NCI-H526 (cell line): ENCODE measurements at regions not wholly inside any gene's neighbourhood (a gene's known extent, or its start where the extent isn't known, plus 50 kb on each side); places are given as distances from the start of the nearest gene placed in this dataset.

Source experiments
- DNase-seq, 2 experiments: peaks; one replicate each; lab custom pipeline; 2025; lab: John Stamatoyannopoulos, UW

DNA sequence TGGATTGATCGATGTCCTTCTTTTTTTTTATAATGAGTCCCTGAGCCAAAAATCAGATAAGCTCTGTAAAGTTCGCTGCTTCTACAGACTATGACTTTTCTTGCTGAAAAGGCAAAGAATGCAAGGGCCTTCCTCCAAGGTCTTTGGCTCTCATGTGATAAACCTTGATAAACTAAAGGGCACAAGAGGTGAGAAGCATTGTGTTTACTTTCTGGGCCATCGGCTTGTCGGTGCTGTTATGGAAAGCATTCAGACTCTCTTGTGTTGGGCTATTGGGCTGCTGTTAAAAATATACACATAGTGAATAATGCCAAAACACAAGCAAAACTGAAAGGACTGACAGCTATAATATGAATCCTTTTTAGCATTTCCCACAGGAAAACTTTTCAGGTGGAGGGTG lies 472.4 kb upstream of the SPHKAP start:
- DNase-seq: no peak

DNA sequence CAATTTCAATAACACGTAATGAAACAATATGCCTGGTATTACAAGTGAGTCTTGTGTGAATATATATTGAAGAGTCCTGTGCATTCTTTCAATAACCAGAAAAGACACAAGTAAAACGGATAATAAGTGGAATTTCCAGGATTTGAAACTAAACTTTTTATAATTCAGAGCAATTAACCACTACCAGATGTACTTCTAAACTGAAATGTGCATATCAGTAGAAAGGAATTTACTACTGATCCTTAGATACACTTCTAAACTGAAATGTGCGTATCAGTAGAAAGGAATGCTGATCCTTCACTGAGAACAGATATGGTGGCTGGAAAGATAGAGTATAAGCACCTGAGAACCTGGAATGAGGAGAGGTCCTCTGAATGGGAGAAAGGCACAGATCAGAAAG lies 470.9 kb upstream of the SPHKAP start:
- DNase-seq: no peak

DNA sequence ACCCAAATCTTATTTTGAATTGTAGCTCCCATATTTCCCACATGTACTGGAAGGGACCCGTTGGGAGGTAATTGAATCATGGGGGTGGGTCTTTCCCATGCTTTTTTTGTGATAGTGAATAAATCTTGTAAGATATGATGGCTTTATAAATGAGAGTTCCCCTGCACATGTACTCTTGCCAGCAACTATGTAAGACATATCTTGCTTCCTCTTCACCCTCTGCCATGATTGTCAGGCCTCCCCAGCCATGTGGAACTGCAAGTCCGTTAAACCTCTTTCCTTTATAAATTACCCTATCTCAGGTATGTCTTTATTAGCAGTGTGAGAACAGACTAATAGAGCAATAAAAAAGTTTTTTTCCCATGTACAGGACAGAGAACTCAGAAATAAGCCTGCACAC lies 468.4 kb upstream of the SPHKAP start:
- no peak for DNase-seq

DNA sequence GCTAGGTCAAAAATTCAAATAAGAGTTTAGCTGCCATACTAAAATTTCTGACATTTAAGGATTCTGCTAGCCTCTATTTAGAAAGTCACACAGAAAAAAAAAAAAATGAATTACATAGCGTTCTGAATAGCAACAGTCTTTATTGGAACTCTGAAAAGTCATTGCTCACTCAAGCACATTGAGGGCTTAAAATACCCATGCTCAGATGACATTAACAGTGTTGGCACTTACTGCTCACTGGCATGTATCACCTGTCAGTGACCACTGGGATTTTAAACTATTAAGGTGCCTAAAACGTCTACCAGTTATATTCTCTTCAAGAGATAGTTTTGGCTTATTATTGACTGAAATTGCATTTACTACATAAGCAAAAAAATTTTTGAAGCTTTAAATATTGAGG lies 468.0 kb upstream of the SPHKAP start:
- DNase-seq: no peak

DNA sequence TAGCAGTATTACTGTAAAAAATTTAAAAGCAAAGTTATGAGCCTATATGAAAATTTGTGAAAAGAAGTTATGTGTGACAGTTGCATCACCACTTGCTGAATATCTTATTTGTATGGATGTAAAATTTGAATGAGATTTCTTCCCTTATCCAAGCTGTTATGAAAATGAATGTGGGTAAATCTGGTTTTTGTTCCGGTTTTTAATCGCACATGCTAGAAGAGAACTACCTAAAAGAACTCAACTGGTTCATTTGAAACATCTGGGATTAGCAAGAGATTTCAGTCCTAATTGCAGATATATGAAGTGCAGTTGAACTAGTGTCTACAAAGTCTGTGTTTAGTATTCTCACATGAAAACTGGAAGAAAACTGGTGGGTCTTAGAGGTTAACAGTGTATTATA lies 467.1 kb upstream of the SPHKAP start:
- DNase-seq: no peak

DNA sequence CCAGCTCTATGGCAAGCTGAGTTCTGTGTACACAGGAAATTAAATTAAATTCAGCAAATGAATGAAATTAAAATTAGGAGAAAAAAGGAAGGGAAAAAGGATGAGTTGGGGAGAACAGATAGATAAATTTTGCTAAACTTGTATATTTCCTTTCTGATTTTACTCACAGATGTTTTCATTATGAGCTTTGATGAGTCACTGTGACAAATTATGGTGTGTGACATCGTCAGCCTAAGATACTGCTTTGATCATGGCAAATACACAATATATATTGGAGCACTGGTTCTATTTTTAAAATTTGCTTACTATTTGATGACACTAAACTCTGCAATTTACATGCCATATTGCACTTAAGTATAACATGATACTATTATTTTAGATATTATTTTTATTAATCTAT lies 464.6 kb upstream of the SPHKAP start:
- DNase-seq: no peak

DNA sequence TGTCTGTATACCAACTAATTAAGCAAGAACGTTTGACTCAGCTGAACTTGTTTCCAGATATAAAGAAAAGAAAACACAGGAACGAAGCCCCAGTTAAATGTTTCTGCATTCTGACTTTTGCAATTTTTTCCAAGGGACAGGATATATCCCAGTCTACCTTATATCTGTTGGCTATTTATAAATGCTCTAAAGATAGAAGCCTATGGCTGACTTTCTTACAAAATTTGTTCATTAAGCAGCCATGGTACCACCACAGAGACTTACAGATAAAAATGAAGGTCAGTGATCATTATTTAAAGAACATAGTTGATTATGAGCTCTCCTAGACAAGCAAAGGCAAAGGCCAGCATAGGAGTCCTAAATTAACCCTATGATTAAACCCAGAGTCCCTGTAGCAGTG lies 462.7 kb upstream of the SPHKAP start:
- no peak for DNase-seq

DNA sequence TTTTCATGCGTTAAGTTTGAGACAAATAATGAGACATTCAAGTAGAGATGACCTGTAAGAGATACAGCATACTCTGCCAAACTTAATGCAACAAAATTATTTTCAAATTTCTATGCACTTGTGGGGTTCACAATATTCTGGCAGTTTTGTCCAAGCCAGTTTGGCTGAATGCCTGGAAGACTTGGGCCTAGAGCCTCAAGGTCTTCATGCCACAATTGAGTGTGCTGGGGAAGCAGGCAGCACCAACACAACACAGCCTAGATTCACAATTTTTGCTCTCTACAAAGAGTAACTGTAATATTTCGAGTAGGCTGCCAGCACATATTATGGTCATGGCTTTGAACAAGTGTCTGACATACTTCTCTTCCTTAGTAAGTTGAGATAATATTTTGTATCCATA lies 461.4 kb upstream of the SPHKAP start:
- no peak for DNase-seq

DNA sequence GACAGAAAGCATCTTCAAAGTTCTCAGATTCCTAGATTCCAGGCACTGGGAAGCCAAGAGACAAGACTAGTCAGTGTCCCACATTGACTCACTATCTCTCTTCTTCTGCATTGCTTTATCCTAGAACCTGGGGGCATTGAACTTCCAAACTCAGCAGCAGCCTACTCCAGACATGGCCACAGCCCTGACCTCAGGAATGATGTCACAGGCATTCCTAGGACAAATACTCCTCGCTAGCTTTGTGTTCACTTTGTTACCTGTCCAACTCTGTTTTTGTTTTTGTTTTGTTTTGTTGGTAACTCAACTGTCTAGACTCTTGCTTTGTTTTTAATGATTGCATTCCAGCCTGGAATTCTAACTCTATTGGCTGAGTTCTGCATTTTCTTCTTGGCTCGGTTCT lies 449.3 kb upstream of the SPHKAP start:
- DNase-seq: no peak

DNA sequence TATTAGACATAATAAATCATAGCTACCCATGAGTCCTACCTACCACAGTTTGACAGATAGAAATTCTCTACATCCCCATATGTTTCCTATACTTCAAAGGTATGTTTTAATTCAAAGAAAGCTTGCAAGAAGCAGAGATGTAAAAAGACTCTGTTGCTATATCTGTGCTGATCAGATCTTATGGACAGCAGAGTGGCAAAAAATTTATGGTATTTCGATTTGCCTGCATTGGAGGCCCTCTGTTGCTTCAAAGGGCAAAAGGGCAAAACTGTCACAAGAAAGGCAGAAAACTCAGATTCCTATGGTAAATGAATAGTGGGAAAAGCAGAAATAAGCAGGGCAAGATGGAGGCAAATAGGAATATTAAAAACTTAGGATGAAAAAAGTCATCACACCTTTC lies 447.8 kb upstream of the SPHKAP start:
- no peak for DNase-seq

DNA sequence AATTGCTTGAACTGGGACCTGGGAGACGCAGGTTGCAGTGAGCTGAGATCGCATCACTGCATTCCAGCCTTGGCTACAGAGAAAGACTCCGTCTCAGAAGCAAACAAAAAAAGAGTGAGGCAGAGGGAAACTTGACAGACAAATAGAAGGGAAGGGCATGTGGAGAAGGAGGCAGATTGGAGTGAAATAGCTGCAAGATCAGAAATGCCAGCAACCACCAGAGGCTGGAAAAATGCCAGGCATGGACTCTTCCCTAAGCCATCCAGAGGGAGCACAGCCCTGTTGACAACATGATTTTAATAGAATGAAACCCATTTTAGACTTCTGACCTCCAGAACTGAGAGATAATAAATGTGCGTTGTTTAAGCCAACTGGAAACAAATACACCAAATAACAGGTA lies 447.2 kb upstream of the SPHKAP start:
- no peak for DNase-seq

DNA sequence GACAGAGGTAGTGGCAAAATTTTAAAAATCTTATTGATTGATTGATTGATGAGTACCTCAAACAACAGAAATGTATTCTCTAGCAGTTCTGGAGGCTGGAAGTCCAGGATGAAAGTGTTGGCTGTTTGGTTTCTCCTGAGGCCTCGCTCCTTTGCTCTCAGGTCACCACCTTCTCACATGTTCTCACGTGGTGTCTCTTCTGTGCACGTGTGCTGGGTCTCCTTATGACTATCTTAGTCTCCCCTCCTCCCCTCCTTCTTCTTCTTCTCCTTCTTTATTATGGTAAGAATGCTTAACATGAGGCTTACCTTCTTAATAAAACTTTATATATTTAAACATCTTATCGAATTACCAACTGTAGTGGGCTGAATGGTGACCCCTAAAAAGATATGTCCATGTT lies 446.0 kb upstream of the SPHKAP start:
- no peak for DNase-seq

DNA sequence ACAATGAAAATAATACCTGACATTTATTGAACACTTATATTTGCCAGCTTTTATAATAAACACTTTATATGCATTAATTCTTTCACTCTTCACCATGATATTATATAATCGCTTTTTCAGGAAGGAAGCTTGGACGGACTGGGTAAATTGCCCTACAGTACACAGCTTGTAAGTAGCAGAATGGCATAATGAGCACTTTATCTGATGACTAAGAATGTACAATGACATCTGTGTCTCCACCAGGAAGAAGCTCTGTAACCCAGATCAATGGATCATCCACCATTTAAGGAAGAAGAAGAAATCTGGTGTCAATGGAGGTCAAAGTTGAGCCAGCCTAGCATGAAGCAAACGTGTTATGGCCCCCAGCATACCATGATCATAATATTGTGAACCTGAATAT lies 444.0 kb upstream of the SPHKAP start:
- DNase-seq: no peak

DNA sequence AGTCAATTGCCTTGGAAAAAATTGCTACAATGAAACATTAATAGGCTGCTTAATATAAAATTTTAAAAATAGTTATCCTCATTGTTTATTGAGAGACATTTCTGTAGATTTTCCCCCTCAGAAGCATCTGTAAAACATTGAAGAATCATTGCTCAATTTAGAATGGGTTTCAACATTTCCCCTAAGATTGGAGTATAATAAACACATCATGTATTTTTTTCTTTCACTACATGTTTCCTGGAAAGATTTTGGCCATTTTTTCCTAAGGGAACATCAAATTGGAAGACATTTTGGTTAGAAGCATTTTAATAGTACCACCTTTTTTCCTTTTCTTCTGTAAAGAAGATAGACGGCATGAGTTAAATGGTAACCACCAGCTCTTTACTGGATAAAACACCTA lies 443.2 kb upstream of the SPHKAP start:
- no peak for DNase-seq

DNA sequence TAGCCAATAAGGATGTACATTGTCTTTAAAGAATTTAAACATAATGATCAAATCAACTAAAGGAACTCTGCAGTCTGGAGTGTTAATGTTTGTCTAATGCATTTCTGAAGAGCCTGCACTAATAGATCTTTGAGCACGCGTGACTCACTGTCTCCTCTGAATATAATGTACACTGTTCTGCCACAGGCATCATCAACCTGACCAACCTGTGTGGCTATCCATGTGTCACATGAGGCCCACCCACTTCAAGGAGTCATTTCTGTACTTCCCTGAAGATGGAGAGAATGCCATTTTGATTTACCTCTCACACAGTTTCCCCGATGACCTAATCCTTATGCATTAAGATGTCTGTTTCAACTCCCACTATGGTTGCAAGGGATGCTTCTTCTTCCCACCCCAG lies 434.0 kb upstream of the SPHKAP start:
- DNase-seq: no peak

DNA sequence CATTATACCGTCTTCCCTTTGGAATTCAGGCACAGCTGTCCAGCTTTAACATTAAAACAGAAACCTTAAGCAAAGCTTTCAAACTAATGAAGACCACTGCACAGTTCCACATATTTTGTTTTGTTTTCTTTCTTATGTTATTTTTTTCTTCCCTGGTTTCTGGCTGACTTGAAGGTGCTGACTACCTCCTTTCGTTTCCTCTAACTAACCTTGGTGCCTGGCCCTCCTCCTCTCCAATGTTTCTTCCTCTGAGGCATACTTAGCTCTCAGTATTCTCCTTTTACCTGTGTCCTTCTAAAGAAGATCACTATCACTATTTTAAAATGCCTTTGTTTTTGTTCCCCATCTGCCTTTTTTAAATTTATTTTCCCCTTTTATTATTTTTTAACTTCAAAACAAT lies 433.3 kb upstream of the SPHKAP start:
- DNase-seq: no peak

DNA sequence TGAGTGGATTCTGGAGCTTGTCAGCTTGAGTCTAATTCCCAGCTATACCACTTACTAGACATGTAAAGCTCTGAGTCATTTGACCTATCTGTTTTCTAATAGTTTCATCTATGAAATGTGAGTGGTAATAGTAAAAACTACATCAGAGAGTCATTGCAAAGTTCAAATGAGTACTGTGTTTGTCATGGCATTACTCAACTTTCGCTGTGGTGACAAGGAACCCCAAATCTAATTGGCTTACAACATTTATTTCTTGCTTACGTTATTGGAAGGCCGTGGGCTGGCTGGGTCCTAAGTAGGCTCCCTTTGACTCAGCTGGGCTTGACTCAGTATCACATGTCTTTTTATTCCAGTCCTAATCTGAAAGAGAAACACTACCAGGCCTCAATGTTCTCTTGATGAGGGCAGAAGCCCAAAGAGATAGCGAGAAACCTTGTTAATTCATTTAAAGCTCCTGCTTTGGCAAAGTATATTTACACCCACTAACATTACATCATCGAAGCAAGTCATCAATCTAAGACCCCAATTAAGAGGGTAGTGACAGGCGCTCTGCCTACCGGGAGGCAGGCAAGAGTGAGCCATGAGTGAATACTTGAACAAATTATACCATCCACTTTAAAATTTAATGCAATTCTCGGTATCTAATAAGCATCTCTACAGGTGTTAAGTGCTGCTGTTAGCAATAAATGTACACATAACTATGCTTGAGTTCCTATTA lies 431.8 kb upstream of the SPHKAP start:
- DNase-seq: no peak

DNA sequence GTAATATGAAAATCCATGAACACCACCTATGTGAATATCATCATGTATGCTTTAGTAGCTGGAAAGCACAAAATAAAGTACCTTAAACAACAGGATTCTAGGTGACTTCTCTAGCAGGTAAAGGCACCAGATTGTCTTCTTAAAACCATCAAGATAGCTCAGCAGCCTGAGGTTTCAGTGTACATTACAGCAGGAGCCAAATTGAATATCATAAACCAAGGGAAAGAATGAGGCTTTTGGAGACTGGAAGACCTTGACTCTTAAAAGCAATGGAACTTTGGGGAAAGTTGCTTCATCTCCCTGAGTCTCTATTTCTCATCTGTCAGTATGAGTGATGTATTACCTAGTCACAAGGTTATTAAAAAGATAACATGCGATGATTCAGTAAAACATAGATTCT lies 429.7 kb upstream of the SPHKAP start:
- no peak for DNase-seq

DNA sequence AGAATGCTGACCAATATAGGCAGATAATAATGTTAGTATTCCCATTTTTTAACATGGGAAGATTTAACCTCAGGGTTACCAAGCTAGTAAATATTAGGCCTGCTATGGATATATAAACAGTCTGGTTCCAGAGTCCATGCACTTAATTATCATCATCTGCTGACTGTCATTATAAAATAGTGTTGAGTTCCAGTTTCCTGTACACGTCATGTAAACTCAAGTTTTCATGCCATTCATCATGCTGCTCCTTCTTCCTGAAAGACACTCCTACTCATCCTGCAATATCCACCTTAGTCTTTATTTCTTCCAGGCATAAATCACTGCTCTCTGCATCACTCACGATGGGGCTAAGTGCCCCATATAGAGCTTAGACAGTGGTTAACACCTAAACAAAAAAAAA lies 420.8 kb upstream of the SPHKAP start:
- no peak for DNase-seq

DNA sequence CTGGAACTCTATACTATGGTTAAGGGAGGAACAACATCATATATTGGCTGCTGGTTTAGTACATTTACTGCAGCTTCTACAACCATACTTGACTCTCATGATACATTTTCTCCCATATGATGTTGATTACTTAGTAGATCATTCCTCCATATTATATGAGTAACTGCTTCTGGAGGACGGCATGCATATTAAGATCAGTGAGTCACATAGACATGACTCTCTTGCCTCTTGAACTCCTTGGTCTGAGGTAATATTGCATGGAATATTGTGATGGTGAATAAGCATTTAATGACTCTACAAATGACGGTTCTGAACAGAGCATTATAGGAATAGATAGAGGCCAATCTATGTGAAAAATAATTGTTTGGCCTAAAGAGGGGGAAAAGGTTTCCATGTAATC lies 418.8 kb upstream of the SPHKAP start:
- no peak for DNase-seq

DNA sequence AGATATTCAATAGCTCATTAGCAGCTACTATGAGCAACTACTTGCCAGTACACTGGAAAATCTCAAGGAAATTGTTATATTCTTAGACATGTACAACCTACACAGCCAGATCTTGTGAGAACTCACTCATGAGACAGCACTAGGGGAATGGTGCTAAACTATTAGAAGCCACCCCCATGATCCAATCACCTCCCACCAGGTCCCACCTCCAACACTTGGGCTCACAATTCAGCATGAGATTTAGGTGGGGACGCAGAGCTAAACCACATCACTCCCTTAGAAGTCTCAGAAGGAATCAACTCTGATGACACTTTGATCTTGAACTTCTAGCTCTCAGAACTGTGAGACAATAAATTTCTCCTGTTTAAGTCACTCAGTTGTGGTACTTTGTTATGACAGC lies 418.3 kb upstream of the SPHKAP start:
- no peak for DNase-seq

DNA sequence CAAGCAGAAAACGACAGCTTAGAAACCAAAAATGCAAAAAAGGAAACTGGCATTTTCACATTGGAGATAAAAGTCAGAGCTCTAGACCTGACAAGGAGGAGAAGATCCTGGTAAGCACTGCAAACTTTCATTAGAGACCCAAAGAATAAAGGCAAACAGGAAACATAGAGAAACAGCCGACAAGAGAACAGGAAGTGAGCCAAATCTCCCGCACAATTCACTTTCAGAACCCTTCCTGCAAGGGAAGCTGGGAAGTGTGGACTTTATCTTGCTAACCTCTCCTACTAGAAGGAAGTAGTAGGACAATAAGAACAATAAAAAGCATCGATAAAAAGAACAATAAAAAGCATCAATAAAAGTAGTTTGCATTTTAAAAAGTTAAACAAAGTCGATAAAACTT lies 417.8 kb upstream of the SPHKAP start:
- no peak for DNase-seq

DNA sequence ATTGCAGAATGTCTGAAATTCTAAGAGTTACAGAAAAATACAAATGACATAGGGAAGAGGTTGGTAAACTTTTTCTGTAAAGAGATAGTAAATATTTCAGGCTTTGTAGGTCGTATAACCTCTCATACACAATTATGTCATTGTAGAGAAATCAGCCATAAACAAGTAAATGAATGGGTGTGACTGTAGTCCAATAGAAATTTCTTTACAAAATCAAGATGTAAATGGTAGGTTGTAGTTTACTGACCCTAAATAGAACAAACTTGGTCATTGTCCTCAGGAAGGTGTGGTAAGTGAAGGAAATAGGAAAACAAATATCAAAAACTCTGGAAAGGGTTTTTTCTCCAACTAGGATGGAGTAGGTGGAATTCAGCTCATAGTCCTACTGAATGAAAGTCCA lies 415.5 kb upstream of the SPHKAP start:
- no peak for DNase-seq

DNA sequence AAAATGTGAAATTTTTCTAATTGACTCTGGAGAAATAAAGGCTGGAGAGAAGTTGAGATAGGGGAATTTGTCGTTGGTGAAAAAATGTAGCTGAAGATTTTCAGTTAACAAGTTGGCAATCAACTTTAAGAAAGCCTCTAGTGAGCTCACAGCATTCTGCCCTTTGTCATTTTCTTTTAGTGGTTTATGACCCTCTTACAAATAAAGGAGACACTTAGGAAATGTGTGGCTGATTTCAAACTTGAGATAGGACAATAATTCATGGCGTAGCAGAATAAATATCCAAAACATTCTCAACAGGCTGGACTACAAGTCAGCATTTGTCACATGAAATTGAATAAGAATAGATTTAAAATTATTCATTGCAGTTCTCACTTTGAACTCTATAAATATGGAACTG lies 412.5 kb upstream of the SPHKAP start:
- no peak for DNase-seq

DNA sequence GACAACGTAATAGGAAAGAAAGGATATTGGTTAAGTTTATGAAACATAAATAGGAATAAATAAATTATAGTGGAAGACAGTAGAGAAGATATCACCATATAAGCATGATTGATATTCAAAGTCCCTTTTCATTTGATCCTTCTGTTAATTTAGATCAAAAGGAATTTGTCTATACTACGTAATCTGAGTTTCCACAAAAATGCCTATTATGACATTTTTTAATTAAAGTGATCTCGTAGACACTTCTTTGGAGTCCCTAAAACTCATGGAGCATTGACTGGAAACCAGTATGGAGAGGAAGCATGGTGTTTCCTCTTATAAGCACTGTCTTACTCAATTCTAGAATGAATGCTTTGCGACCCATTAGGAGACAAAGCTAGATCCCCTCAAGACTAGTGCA lies 411.4 kb upstream of the SPHKAP start:
- no peak for DNase-seq
